ENCODE measurements at regions not wholly inside any gene's neighbourhood (a gene's known extent, or its start where the extent isn't known, plus 50 kb on each side); places are given as distances from the start of the nearest gene placed in this dataset.

GRCh38 chr3:127113571-127113891 lies 79.4 kb upstream of the PRR23E start:
- H3K4me1 ChIP-seq (ENCODE audit: low read length): no peaks in the 10 kb centered on the region
- H3K4me3 ChIP-seq (ENCODE audit: low read length): no peak overlapping the region
- no peak overlapping the region for H3K27ac ChIP-seq (ENCODE audit: low read length)
- no peaks in the 10 kb centered on the region for H3K79me2 ChIP-seq (ENCODE audit: low read length)
- no peak for DNase-seq
- H4K20me1 ChIP-seq (ENCODE audit: insufficient read depth, low read depth, low read length): no peaks in the 10 kb centered on the region
- H2AFZ ChIP-seq (ENCODE audit: low read length): no peak overlapping the region
- no peaks in the 10 kb centered on the region for H3K9me2 ChIP-seq (replicated peaks; ENCODE audit: insufficient read depth, low read length)
- peaks cover 6% of the 10 kb centered on the region; the same call in 1 of the 2 replicates for H3K27me3 ChIP-seq (ENCODE audit: low read length)
- no peak overlapping the region for H3K9ac ChIP-seq (ENCODE audit: low read length)
- no peaks in the 10 kb centered on the region for H3K36me3 ChIP-seq (ENCODE audit: insufficient read depth, low read length)
- no peak overlapping the region for H3K4me2 ChIP-seq (ENCODE audit: low read depth, low read length, poor library complexity, severe bottlenecking)
- H3K9me3 ChIP-seq (ENCODE audit: low read length): peaks cover 15% of the 10 kb centered on the region

- no peak overlapping the region for H3K9ac ChIP-seq (ENCODE audit: low read length)
- H2AFZ ChIP-seq (ENCODE audit: low read length): no peak overlapping the region
- no peak overlapping the region for H3K27ac ChIP-seq (ENCODE audit: low read length)
- H3K79me2 ChIP-seq (ENCODE audit: low read length): no peaks in the 10 kb centered on the region
- no peaks in the 10 kb centered on the region for H3K4me1 ChIP-seq (ENCODE audit: low read length)
- no peaks in the 10 kb centered on the region for H4K20me1 ChIP-seq (ENCODE audit: insufficient read depth, low read depth, low read length)
- no peak overlapping the region for H3K4me3 ChIP-seq (ENCODE audit: low read length)
- no peaks in the 10 kb centered on the region for H3K36me3 ChIP-seq (ENCODE audit: insufficient read depth, low read length)
- H3K9me3 ChIP-seq (ENCODE audit: low read length): peaks cover 15% of the 10 kb centered on the region
- no peak overlapping the region for H3K4me2 ChIP-seq (ENCODE audit: low read depth, low read length, poor library complexity, severe bottlenecking)
- no peaks in the 10 kb centered on the region for H3K9me2 ChIP-seq (replicated peaks; ENCODE audit: insufficient read depth, low read length)
- H3K27me3 ChIP-seq (ENCODE audit: low read length): peaks cover 6% of the 10 kb centered on the region; the same call in 1 of the 2 replicates
- no peak for DNase-seq
These were observed 78.4 kb upstream of the PRR23E start for GRCh38 chr3:127114337-127115070.

- no peaks in the 10 kb centered on the region for H3K79me2 ChIP-seq (ENCODE audit: low read length)
- no peak overlapping the region for H3K27ac ChIP-seq (ENCODE audit: low read length)
- peaks cover 6% of the 10 kb centered on the region; the same call in 1 of the 2 replicates for H3K27me3 ChIP-seq (ENCODE audit: low read length)
- H3K4me3 ChIP-seq (ENCODE audit: low read length): no peak overlapping the region
- H3K36me3 ChIP-seq (ENCODE audit: insufficient read depth, low read length): no peaks in the 10 kb centered on the region
- H2AFZ ChIP-seq (ENCODE audit: low read length): no peak overlapping the region
- no peak overlapping the region for H3K9ac ChIP-seq (ENCODE audit: low read length)
- H3K9me3 ChIP-seq (ENCODE audit: low read length): peaks cover 15% of the 10 kb centered on the region
- H3K4me1 ChIP-seq (ENCODE audit: low read length): no peaks in the 10 kb centered on the region
- no peak overlapping the region for H3K4me2 ChIP-seq (ENCODE audit: low read depth, low read length, poor library complexity, severe bottlenecking)
- H4K20me1 ChIP-seq (ENCODE audit: insufficient read depth, low read depth, low read length): no peaks in the 10 kb centered on the region
- H3K9me2 ChIP-seq (replicated peaks; ENCODE audit: insufficient read depth, low read length): no peaks in the 10 kb centered on the region
- no peak for DNase-seq
These were observed 77.1 kb upstream of the PRR23E start for GRCh38 chr3:127115691-127116351.

GRCh38 chr3:127118366-127118765 lies 74.6 kb upstream of the PRR23E start:
- H3K9ac ChIP-seq (ENCODE audit: low read length): no peak overlapping the region
- no peak overlapping the region for H3K4me3 ChIP-seq (ENCODE audit: low read length)
- H3K79me2 ChIP-seq (ENCODE audit: low read length): no peaks in the 10 kb centered on the region
- H3K27ac ChIP-seq (ENCODE audit: low read length): no peak overlapping the region
- H3K36me3 ChIP-seq (ENCODE audit: insufficient read depth, low read length): no peaks in the 10 kb centered on the region
- no peaks in the 10 kb centered on the region for H3K27me3 ChIP-seq (ENCODE audit: low read length)
- no peak overlapping the region for H2AFZ ChIP-seq (ENCODE audit: low read length)
- H3K4me1 ChIP-seq (ENCODE audit: low read length): no peaks in the 10 kb centered on the region
- H3K4me2 ChIP-seq (ENCODE audit: low read depth, low read length, poor library complexity, severe bottlenecking): no peak overlapping the region
- no peaks in the 10 kb centered on the region for H3K9me2 ChIP-seq (replicated peaks; ENCODE audit: insufficient read depth, low read length)
- no peaks in the 10 kb centered on the region for H3K9me3 ChIP-seq (ENCODE audit: low read length)
- no peaks in the 10 kb centered on the region for H4K20me1 ChIP-seq (ENCODE audit: insufficient read depth, low read depth, low read length)
- DNase-seq: no peak

- Histone ChIP-seq H3K9me3 (ENCODE audit: low read length) (no peaks in the 10 kb centered on the region), H3K9me2 (replicated peaks; ENCODE audit: insufficient read depth, low read length) (no peaks in the 10 kb centered on the region), H3K27me3 (ENCODE audit: low read length) (no peaks in the 10 kb centered on the region), H4K20me1 (ENCODE audit: insufficient read depth, low read depth, low read length) (no peaks in the 10 kb centered on the region), H3K36me3 (ENCODE audit: insufficient read depth, low read length) (no peaks in the 10 kb centered on the region), H3K4me1 (ENCODE audit: low read length) (no peaks in the 10 kb centered on the region), H3K27ac (ENCODE audit: low read length) (no peak overlapping the region), H3K4me2 (ENCODE audit: low read depth, low read length, poor library complexity, severe bottlenecking) (no peak overlapping the region), H3K4me3 (ENCODE audit: low read length) (no peak overlapping the region), H2AFZ (ENCODE audit: low read length) (no peak overlapping the region), H3K9ac (ENCODE audit: low read length) (no peak overlapping the region), H3K79me2 (ENCODE audit: low read length) (no peaks in the 10 kb centered on the region)
- no peak for DNase-seq
These were observed 73.1 kb upstream of the PRR23E start for GRCh38 chr3:127119693-127120464.

GRCh38 chr3:127120851-127121647 lies 71.9 kb upstream of the PRR23E start:
- Histone ChIP-seq H3K9me2 (replicated peaks; ENCODE audit: insufficient read depth, low read length) (no peaks in the 10 kb centered on the region), H3K4me1 (ENCODE audit: low read length) (no peaks in the 10 kb centered on the region), H3K9me3 (ENCODE audit: low read length) (no peaks in the 10 kb centered on the region), H3K27ac (ENCODE audit: low read length) (no peak overlapping the region), H3K9ac (ENCODE audit: low read length) (no peak overlapping the region), H3K4me3 (ENCODE audit: low read length) (no peak overlapping the region), H3K36me3 (ENCODE audit: insufficient read depth, low read length) (no peaks in the 10 kb centered on the region), H3K4me2 (ENCODE audit: low read depth, low read length, poor library complexity, severe bottlenecking) (no peak overlapping the region), H3K79me2 (ENCODE audit: low read length) (no peaks in the 10 kb centered on the region), H4K20me1 (ENCODE audit: insufficient read depth, low read depth, low read length) (no peaks in the 10 kb centered on the region), H3K27me3 (ENCODE audit: low read length) (no peaks in the 10 kb centered on the region), H2AFZ (ENCODE audit: low read length) (no peak overlapping the region)
- DNase-seq: no peak

- H3K4me3 ChIP-seq (ENCODE audit: low read length): no peak overlapping the region
- H4K20me1 ChIP-seq (ENCODE audit: insufficient read depth, low read depth, low read length): no peaks in the 10 kb centered on the region
- no peaks in the 10 kb centered on the region for H3K79me2 ChIP-seq (ENCODE audit: low read length)
- H3K27me3 ChIP-seq (ENCODE audit: low read length): no peaks in the 10 kb centered on the region
- no peaks in the 10 kb centered on the region for H3K9me3 ChIP-seq (ENCODE audit: low read length)
- H3K9ac ChIP-seq (ENCODE audit: low read length): no peak overlapping the region
- no peak for DNase-seq
- no peaks in the 10 kb centered on the region for H3K36me3 ChIP-seq (ENCODE audit: insufficient read depth, low read length)
- H3K4me2 ChIP-seq (ENCODE audit: low read depth, low read length, poor library complexity, severe bottlenecking): no peak overlapping the region
- H2AFZ ChIP-seq (ENCODE audit: low read length): no peak overlapping the region
- no peaks in the 10 kb centered on the region for H3K9me2 ChIP-seq (replicated peaks; ENCODE audit: insufficient read depth, low read length)
- H3K4me1 ChIP-seq (ENCODE audit: low read length): no peaks in the 10 kb centered on the region
- no peak overlapping the region for H3K27ac ChIP-seq (ENCODE audit: low read length)
These were observed 71.0 kb upstream of the PRR23E start for GRCh38 chr3:127121885-127122284.

- no peaks in the 10 kb centered on the region for H3K36me3 ChIP-seq (ENCODE audit: insufficient read depth, low read length)
- H3K4me1 ChIP-seq (ENCODE audit: low read length): no peaks in the 10 kb centered on the region
- no peaks in the 10 kb centered on the region for H4K20me1 ChIP-seq (ENCODE audit: insufficient read depth, low read depth, low read length)
- no peak overlapping the region for H3K4me3 ChIP-seq (ENCODE audit: low read length)
- H3K4me2 ChIP-seq (ENCODE audit: low read depth, low read length, poor library complexity, severe bottlenecking): no peak overlapping the region
- no peak overlapping the region for H2AFZ ChIP-seq (ENCODE audit: low read length)
- H3K9me2 ChIP-seq (replicated peaks; ENCODE audit: insufficient read depth, low read length): no peaks in the 10 kb centered on the region
- DNase-seq: no peak
- H3K79me2 ChIP-seq (ENCODE audit: low read length): no peaks in the 10 kb centered on the region
- no peak overlapping the region for H3K27ac ChIP-seq (ENCODE audit: low read length)
- no peaks in the 10 kb centered on the region for H3K27me3 ChIP-seq (ENCODE audit: low read length)
- no peak overlapping the region for H3K9ac ChIP-seq (ENCODE audit: low read length)
- no peaks in the 10 kb centered on the region for H3K9me3 ChIP-seq (ENCODE audit: low read length)
These were observed 69.4 kb upstream of the PRR23E start for GRCh38 chr3:127123533-127123932.

All from Karpas-422 (cell line).